Thyroid gland (tissue), 4 donors: ENCODE measurements at regions not wholly inside any gene's neighbourhood (a gene's known extent, or its start where the extent isn't known, plus 50 kb on each side); places are given as distances from the start of the nearest gene placed in this dataset.

Experiments
- DNase-seq, 2 donors: peaks; one replicate each; pipeline ENCODE4 v3.0.0-alpha.2; 2019
- H3K27ac ChIP-seq, 3 donors: fragments of 200-600 bp; sonication (generic); 1 replicate in 2 of 3; 2 replicates in 1 of 3; pipeline ENCODE4 v1.5.1; 2016 to 2019; ENCODE audit warnings: mild to moderate bottlenecking in 1 of 3, moderate library complexity in 1 of 3
- H3K27me3 ChIP-seq: fragments of 200-600 bp; sonication (generic); one replicate; pipeline ENCODE4 v1.5.1; 2019
- H3K36me3 ChIP-seq, 2 donors: fragments of 200-600 bp; sonication (generic); one replicate each; pipeline ENCODE4 v1.5.1; 2016 to 2019
- H3K4me1 ChIP-seq, 2 donors: fragments of 200-600 bp; sonication (generic); one replicate each; pipeline ENCODE4 v1.5.1; 2017 to 2019
- H3K4me3 ChIP-seq, 3 donors: fragments of 200-600 bp; sonication (generic); replicated peaks in 1 of 3; 1 replicate in 2 of 3; 2 replicates in 1 of 3; pipeline ENCODE4 v1.5.1; 2016; ENCODE audit warnings: mild to moderate bottlenecking in 1 of 3
- H3K9me3 ChIP-seq: fragments of 200-600 bp; sonication (generic); one replicate; pipeline ENCODE4 v1.5.1; 2017
- CTCF ChIP-seq, 6 experiments: fragments of 200-600 bp in 3 of 6; fragments of 450-650 bp in 3 of 6; sonication (generic) in 3 of 6; IDR thresholded peaks; one replicate each; pipeline ENCODE4 v1.5.1; 2016 to 2019; ENCODE audit warnings: antibody characterized with exemption in 6 of 6, mild to moderate bottlenecking in 2 of 6, inconsistent platforms in 1 of 6, moderate library complexity in 1 of 6
- POLR2A ChIP-seq, 2 donors: fragments of 450-650 bp; IDR thresholded peaks; one replicate each; pipeline ENCODE4 v1.6.1; 2017; ENCODE audit warnings: antibody characterized with exemption in 2 of 2, mild to moderate bottlenecking in 2 of 2, moderate library complexity in 1 of 2
- WGBS, 2 donors: methylation state at CpG; one replicate each; pipeline ENCODE4 v1.1.5; 2017; 5-methylcytosine and 5-hydroxymethylcytosine counted together
- intact Hi-C: fragments of 100-400 bp; cut with DNase I; formaldehyde crosslinking; loops from one replicate; pipeline ENCODE4 v1.15.1; 2023

GRCh38 chr13:32905063-32905863 is 111.0 kb upstream of the KL start:
- no peak for TF ChIP-seq CTCF (IDR thresholded peaks at IDR 0.05)
- TF ChIP-seq POLR2A (IDR thresholded peaks at IDR 0.05): no peak
- H3K4me1 ChIP-seq: no peaks in the 10 kb centered on the region
- DNase-seq: no peak
- no peaks in the 10 kb centered on the region for H3K9me3 ChIP-seq
- no peaks in the 10 kb centered on the region for H3K27me3 ChIP-seq
- H3K27ac ChIP-seq: no peak overlapping the region
- H3K4me3 ChIP-seq: no peak overlapping the region
- intact Hi-C loops: no loop called here
- no peaks in the 10 kb centered on the region for H3K36me3 ChIP-seq
- WGBS, 2 donors: 79% methylated on average over 6 of the region's 6 CpGs

GRCh38 chr13:32905864-32906180 is 110.4 kb upstream of the KL start:
- H3K27me3 ChIP-seq: no peaks in the 10 kb centered on the region
- no peak for TF ChIP-seq POLR2A (IDR thresholded peaks at IDR 0.05)
- WGBS, 2 donors: 53 to 74% methylated on average over 4 of the region's 4 CpGs
- no peak overlapping the region for H3K4me3 ChIP-seq
- no peaks in the 10 kb centered on the region for H3K36me3 ChIP-seq
- no peaks in the 10 kb centered on the region for H3K4me1 ChIP-seq
- no peak overlapping the region for H3K27ac ChIP-seq
- DNase-seq: no peak
- no peaks in the 10 kb centered on the region for H3K9me3 ChIP-seq
- intact Hi-C loops: no loop called here

- H3K4me3 ChIP-seq: no peak overlapping the region
- intact Hi-C loops: no loop called here
- WGBS, 2 donors: 85 to 93% methylated on average over 1 of the region's 1 CpG
- H3K36me3 ChIP-seq: no peaks in the 10 kb centered on the region
- no peaks in the 10 kb centered on the region for H3K4me1 ChIP-seq
- no peaks in the 10 kb centered on the region for H3K27me3 ChIP-seq
- TF ChIP-seq POLR2A (IDR thresholded peaks at IDR 0.05) (no peak), CTCF (IDR thresholded peaks at IDR 0.05) (no peak)
- no peak overlapping the region for H3K27ac ChIP-seq
- H3K9me3 ChIP-seq: no peaks in the 10 kb centered on the region
- no peak for DNase-seq
Measured at GRCh38 chr13:32907211-32907610, 109.0 kb upstream of the KL start.

GRCh38 chr13:32910530-32910929 is 105.7 kb upstream of the KL start:
- Histone ChIP-seq H3K9me3 (no peaks in the 10 kb centered on the region), H3K36me3 (no peaks in the 10 kb centered on the region), H3K4me3 (no peak overlapping the region), H3K27me3 (no peaks in the 10 kb centered on the region), H3K27ac (no peak overlapping the region), H3K4me1 (no peaks in the 10 kb centered on the region)
- intact Hi-C loops: no loop called here
- TF ChIP-seq POLR2A (IDR thresholded peaks at IDR 0.05) (no peak), CTCF (IDR thresholded peaks at IDR 0.05) (no peak)
- WGBS, 2 donors: 86 to 95% methylated on average over 3 of the region's 3 CpGs
- no peak for DNase-seq

DNA sequence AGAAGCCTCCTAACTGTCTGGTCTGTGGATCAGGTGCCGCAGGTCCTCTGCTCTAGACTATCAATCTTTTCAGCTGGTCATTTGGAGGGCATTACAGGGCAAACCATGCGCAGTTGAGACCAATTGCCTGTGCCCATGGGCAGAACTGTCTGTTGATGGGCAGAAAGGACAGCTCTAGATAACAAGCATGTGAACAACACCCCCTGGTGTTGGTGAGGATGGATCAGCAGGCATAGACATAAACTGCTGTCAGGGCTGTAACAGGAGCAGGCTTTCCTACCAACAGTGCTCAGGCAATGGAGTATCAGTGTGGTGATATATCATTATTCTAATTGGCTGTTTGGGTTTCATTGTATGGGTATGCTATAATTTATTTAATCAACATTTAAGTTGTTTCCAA is 104.7 kb upstream of the KL start:
- H3K4me1 ChIP-seq: no peaks in the 10 kb centered on the region
- no peak for TF ChIP-seq POLR2A (IDR thresholded peaks at IDR 0.05)
- peak in 4 of 6 experiments; percentile 24 to 32 (median 30) for TF ChIP-seq CTCF (IDR thresholded peaks at IDR 0.05)
- peak; percentile 25 to 37 for DNase-seq
- no peaks in the 10 kb centered on the region for H3K27me3 ChIP-seq
- 94 to 100% methylated on average over 2 of the region's 2 CpGs for WGBS, 2 donors
- H3K36me3 ChIP-seq: no peaks in the 10 kb centered on the region
- H3K9me3 ChIP-seq: no peaks in the 10 kb centered on the region
- no peak overlapping the region for H3K4me3 ChIP-seq
- intact Hi-C loops: no loop called here
- no peak overlapping the region for H3K27ac ChIP-seq
